ENCODE measurements at regions not wholly inside any gene's neighbourhood (a gene's known extent, or its start where the extent isn't known, plus 50 kb on each side); places are given as distances from the start of the nearest gene placed in this dataset.

GRCh38 chr10:128689667-128690066, 563.4 kb upstream of the MKI67 start:
- TF ChIP-seq CTCF (IDR thresholded peaks at IDR 0.05; ENCODE audit: low read depth, low read length, missing control alignments), result no peak
- no peak for DNase-seq (ENCODE audit: extremely low read depth, low read depth)
- no peak overlapping the region for H3K4me3 ChIP-seq (replicated peaks; ENCODE audit: low read depth, low read length)

- H3K4me3 ChIP-seq (replicated peaks; ENCODE audit: low read depth, low read length), result no peak overlapping the region
- no peak for DNase-seq (ENCODE audit: extremely low read depth, low read depth)
- no peak for TF ChIP-seq CTCF (IDR thresholded peaks at IDR 0.05; ENCODE audit: low read depth, low read length, missing control alignments)
Measured at GRCh38 chr10:128693493-128694131, 567.4 kb upstream of the MKI67 start.

- no peak for TF ChIP-seq CTCF (IDR thresholded peaks at IDR 0.05; ENCODE audit: low read depth, low read length, missing control alignments)
- H3K4me3 ChIP-seq (replicated peaks; ENCODE audit: low read depth, low read length), result no peak overlapping the region
- no peak for DNase-seq (ENCODE audit: extremely low read depth, low read depth)
Measured at GRCh38 chr10:128694168-128694850, 568.1 kb upstream of the MKI67 start.

- TF ChIP-seq CTCF (IDR thresholded peaks at IDR 0.05; ENCODE audit: low read depth, low read length, missing control alignments), result no peak
- no peak overlapping the region for H3K4me3 ChIP-seq (replicated peaks; ENCODE audit: low read depth, low read length)
Measured at GRCh38 chr10:128694851-128695725, 568.9 kb upstream of the MKI67 start.

GRCh38 chr10:128695931-128696330, 569.7 kb upstream of the MKI67 start:
- no peak overlapping the region for H3K4me3 ChIP-seq (replicated peaks; ENCODE audit: low read depth, low read length)
- no peak for TF ChIP-seq CTCF (IDR thresholded peaks at IDR 0.05; ENCODE audit: low read depth, low read length, missing control alignments)
- no peak for DNase-seq (ENCODE audit: extremely low read depth, low read depth)

More at GRCh38 chr10:128694851-128695725, 568.9 kb upstream of the MKI67 start:
- no peak for DNase-seq (ENCODE audit: extremely low read depth, low read depth)

GRCh38 chr10:128697437-128697836, 571.2 kb upstream of the MKI67 start:
- no peak for DNase-seq (ENCODE audit: extremely low read depth, low read depth)
- no peak for TF ChIP-seq CTCF (IDR thresholded peaks at IDR 0.05; ENCODE audit: low read depth, low read length, missing control alignments)
- H3K4me3 ChIP-seq (replicated peaks; ENCODE audit: low read depth, low read length), result no peak overlapping the region

Measured in HFF-Myc (cell line).